ENCODE measurements at regions not wholly inside any gene's neighbourhood (a gene's known extent, or its start where the extent isn't known, plus 50 kb on each side); places are given as distances from the start of the nearest gene placed in this dataset.

GRCh38 chr18:38301621-38302020 is 736.0 kb upstream of the CELF4 start:
- Histone ChIP-seq H3K36me3 (no peaks in the 10 kb centered on the region), H3K4me1 (ENCODE audit: low read depth) (no peaks in the 10 kb centered on the region), H3K27me3 (no peaks in the 10 kb centered on the region), H3K9me3 (ENCODE audit: low read depth) (no peaks in the 10 kb centered on the region), H3K27ac (no peak overlapping the region), H3K4me3 (no peak overlapping the region)
- TF ChIP-seq, protein P1, sequence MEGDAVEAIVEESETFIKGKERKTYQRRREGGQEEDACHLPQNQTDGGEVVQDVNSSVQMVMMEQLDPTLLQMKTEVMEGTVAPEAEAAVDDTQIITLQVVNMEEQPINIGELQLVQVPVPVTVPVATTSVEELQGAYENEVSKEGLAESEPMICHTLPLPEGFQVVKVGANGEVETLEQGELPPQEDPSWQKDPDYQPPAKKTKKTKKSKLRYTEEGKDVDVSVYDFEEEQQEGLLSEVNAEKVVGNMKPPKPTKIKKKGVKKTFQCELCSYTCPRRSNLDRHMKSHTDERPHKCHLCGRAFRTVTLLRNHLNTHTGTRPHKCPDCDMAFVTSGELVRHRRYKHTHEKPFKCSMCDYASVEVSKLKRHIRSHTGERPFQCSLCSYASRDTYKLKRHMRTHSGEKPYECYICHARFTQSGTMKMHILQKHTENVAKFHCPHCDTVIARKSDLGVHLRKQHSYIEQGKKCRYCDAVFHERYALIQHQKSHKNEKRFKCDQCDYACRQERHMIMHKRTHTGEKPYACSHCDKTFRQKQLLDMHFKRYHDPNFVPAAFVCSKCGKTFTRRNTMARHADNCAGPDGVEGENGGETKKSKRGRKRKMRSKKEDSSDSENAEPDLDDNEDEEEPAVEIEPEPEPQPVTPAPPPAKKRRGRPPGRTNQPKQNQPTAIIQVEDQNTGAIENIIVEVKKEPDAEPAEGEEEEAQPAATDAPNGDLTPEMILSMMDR (IDR thresholded peaks at IDR 0.05; ENCODE audit: low read depth, low read length): no peak
- DNase-seq (ENCODE audit: low read depth in 1 of 2, low spot score in 1 of 2): no peak

DNA sequence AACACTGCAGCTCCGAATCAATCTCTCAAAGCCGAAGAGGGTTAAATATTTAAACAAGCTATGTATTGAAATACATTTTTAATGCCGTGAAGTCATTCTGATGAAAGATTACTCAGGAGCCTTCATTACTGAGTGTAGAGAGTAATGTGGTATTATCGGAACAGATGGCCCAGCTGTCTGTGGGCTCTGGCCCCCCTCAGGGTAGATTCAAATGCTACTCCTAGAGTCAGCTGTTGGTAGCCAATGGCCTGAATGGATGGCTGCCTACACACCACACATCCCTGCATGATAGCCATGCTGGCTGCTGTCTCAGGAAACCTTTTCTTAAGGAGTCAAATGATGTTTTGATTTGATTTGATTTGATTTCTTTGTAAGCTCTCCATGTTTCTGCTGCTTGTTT is 732.3 kb upstream of the CELF4 start:
- TF ChIP-seq, protein P1 (IDR thresholded peaks at IDR 0.05; ENCODE audit: low read depth, low read length): no peak
- Histone ChIP-seq H3K9me3 (ENCODE audit: low read depth) (no peaks in the 10 kb centered on the region), H3K36me3 (no peaks in the 10 kb centered on the region), H3K4me3 (no peak overlapping the region), H3K4me1 (ENCODE audit: low read depth) (no peaks in the 10 kb centered on the region), H3K27ac (no peak overlapping the region), H3K27me3 (no peaks in the 10 kb centered on the region)
- no peak for DNase-seq (ENCODE audit: low read depth in 1 of 2, low spot score in 1 of 2)

- Histone ChIP-seq H3K4me1 (ENCODE audit: low read depth) (no peaks in the 10 kb centered on the region), H3K27me3 (no peaks in the 10 kb centered on the region), H3K4me3 (no peak overlapping the region), H3K36me3 (no peaks in the 10 kb centered on the region), H3K9me3 (ENCODE audit: low read depth) (no peaks in the 10 kb centered on the region), H3K27ac (no peak overlapping the region)
- TF ChIP-seq, protein P1 (IDR thresholded peaks at IDR 0.05; ENCODE audit: low read depth, low read length): no peak
- no peak for DNase-seq (ENCODE audit: low read depth in 1 of 2, low spot score in 1 of 2)
Measured at GRCh38 chr18:38290229-38290628, 724.6 kb upstream of the CELF4 start.

DNA sequence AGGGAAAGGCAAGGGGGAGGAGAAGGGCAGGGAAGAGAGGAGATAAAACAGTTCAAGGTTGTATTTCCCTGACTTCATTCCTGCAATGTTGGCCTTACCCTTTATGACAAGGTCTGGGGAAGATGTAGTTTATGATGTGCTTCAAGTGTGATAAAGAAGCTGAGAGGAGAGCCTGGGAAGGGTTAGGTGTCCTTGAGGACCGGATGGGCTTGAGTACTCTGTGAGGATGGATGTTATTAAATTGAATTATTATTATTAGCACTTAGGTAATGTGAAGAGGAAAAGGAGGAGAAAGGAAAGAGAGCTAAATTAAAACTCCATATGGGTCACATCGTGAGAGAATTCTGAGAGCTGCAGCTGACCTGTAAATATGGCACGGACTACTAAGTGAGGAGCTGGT is 719.4 kb upstream of the CELF4 start:
- H3K27me3 ChIP-seq: no peaks in the 10 kb centered on the region
- H3K9me3 ChIP-seq (ENCODE audit: low read depth): no peaks in the 10 kb centered on the region
- no peaks in the 10 kb centered on the region for H3K36me3 ChIP-seq
- no peaks in the 10 kb centered on the region for H3K4me1 ChIP-seq (ENCODE audit: low read depth)
- TF ChIP-seq, protein P1 (IDR thresholded peaks at IDR 0.05; ENCODE audit: low read depth, low read length): no peak
- H3K4me3 ChIP-seq: no peak overlapping the region
- H3K27ac ChIP-seq: no peak overlapping the region
- no peak for DNase-seq (ENCODE audit: low read depth in 1 of 2, low spot score in 1 of 2)

DNA sequence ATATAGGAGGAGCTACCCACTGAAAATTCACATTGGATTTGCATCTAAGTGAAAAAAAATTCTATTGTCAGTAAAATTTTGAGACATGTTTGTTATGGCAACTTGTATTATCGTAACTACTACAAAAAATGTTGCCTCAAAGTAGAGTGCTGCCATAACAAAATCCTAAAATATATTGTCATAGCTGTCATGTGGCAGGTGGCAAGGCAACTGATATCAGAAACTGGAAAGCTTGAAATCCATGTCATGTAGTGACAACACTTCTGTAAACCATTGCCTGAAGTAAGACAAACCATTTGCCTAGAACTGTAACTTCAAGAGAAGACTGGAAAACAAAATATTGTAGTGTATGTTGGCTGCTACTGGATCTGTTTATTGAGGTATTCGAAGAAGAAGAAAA is 697.5 kb upstream of the CELF4 start:
- Histone ChIP-seq H3K36me3 (no peaks in the 10 kb centered on the region), H3K9me3 (ENCODE audit: low read depth) (no peaks in the 10 kb centered on the region), H3K27ac (no peak overlapping the region), H3K4me1 (ENCODE audit: low read depth) (no peaks in the 10 kb centered on the region), H3K27me3 (no peaks in the 10 kb centered on the region), H3K4me3 (no peak overlapping the region)
- no peak for DNase-seq (ENCODE audit: low read depth in 1 of 2, low spot score in 1 of 2)
- TF ChIP-seq, protein P1 (IDR thresholded peaks at IDR 0.05; ENCODE audit: low read depth, low read length): no peak

GRCh38 chr18:38262661-38263060 is 697.1 kb upstream of the CELF4 start:
- Histone ChIP-seq H3K27me3 (no peaks in the 10 kb centered on the region), H3K9me3 (ENCODE audit: low read depth) (no peaks in the 10 kb centered on the region), H3K27ac (no peak overlapping the region), H3K4me3 (no peak overlapping the region), H3K36me3 (no peaks in the 10 kb centered on the region), H3K4me1 (ENCODE audit: low read depth) (no peaks in the 10 kb centered on the region)
- no peak for DNase-seq (ENCODE audit: low read depth in 1 of 2, low spot score in 1 of 2)
- TF ChIP-seq, protein P1 (IDR thresholded peaks at IDR 0.05; ENCODE audit: low read depth, low read length): no peak

Measured in cardiac muscle cell (in vitro differentiated cells and primary cell).